ENCODE measurements at regions not wholly inside any gene's neighbourhood (a gene's known extent, or its start where the extent isn't known, plus 50 kb on each side); places are given as distances from the start of the nearest gene placed in this dataset.

GRCh38 chr13:103510007-103510535, 443.9 kb upstream of the SLC10A2 start:
- no peaks in the 10 kb centered on the region for H3K36me3 ChIP-seq
- H3K9me3 ChIP-seq = no peaks in the 10 kb centered on the region
- TF ChIP-seq, protein P1, sequence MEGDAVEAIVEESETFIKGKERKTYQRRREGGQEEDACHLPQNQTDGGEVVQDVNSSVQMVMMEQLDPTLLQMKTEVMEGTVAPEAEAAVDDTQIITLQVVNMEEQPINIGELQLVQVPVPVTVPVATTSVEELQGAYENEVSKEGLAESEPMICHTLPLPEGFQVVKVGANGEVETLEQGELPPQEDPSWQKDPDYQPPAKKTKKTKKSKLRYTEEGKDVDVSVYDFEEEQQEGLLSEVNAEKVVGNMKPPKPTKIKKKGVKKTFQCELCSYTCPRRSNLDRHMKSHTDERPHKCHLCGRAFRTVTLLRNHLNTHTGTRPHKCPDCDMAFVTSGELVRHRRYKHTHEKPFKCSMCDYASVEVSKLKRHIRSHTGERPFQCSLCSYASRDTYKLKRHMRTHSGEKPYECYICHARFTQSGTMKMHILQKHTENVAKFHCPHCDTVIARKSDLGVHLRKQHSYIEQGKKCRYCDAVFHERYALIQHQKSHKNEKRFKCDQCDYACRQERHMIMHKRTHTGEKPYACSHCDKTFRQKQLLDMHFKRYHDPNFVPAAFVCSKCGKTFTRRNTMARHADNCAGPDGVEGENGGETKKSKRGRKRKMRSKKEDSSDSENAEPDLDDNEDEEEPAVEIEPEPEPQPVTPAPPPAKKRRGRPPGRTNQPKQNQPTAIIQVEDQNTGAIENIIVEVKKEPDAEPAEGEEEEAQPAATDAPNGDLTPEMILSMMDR (IDR thresholded peaks at IDR 0.05) = no peak
- H3K4me3 ChIP-seq = no peak overlapping the region
- intact Hi-C loops (cut with DNase I) = no loop called here
- no peaks in the 10 kb centered on the region for H3K27me3 ChIP-seq (ENCODE audit: low read depth)
- DNase-seq = no peak
- no peak overlapping the region for H3K27ac ChIP-seq
- no peak for ATAC-seq
- no peaks in the 10 kb centered on the region for H3K4me1 ChIP-seq

DNA sequence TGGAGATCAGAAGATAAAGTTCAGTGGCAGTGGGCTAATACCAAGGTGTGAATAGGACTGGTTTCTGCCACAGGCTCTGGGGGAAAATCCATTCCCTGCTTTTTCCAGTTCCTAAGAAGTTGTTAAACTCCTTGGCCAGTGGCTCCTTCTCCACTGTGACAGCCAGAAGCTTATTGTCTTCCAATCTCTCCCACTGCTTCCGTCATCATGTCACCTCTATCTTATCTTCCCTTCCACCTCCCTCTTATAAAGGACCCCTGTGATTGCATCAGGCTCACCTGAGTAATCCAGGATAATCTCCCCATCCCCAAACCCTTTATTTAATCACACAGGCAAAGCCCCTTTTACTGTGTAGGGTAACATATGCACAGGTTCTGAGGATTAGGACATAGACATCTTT, 431.2 kb upstream of the SLC10A2 start:
- Histone ChIP-seq H3K9me3 (no peaks in the 10 kb centered on the region), H3K36me3 (no peaks in the 10 kb centered on the region), H3K27ac (no peak overlapping the region), H3K27me3 (ENCODE audit: low read depth) (no peaks in the 10 kb centered on the region), H3K4me3 (no peak overlapping the region), H3K4me1 (no peaks in the 10 kb centered on the region)
- no peak for ATAC-seq
- TF ChIP-seq, protein P1 (IDR thresholded peaks at IDR 0.05) = no peak
- intact Hi-C loops (cut with DNase I) = no loop called here
- DNase-seq = no peak

- TF ChIP-seq, protein P1 (IDR thresholded peaks at IDR 0.05) = no peak
- no peak overlapping the region for H3K4me3 ChIP-seq
- intact Hi-C loops (cut with DNase I) = no loop called here
- H3K27me3 ChIP-seq (ENCODE audit: low read depth) = no peaks in the 10 kb centered on the region
- no peak for ATAC-seq
- no peaks in the 10 kb centered on the region for H3K4me1 ChIP-seq
- no peak overlapping the region for H3K27ac ChIP-seq
- no peak for DNase-seq
- no peaks in the 10 kb centered on the region for H3K9me3 ChIP-seq
- no peaks in the 10 kb centered on the region for H3K36me3 ChIP-seq
Observed at GRCh38 chr13:103487841-103488240, 421.6 kb upstream of the SLC10A2 start.

GRCh38 chr13:103473081-103473480, 406.9 kb upstream of the SLC10A2 start:
- Histone ChIP-seq H3K9me3 (no peaks in the 10 kb centered on the region), H3K4me1 (no peaks in the 10 kb centered on the region), H3K4me3 (no peak overlapping the region), H3K36me3 (no peaks in the 10 kb centered on the region), H3K27ac (no peak overlapping the region), H3K27me3 (ENCODE audit: low read depth) (no peaks in the 10 kb centered on the region)
- no peak for DNase-seq
- TF ChIP-seq, protein P1 (IDR thresholded peaks at IDR 0.05) = no peak
- intact Hi-C loops (cut with DNase I) = no loop called here
- no peak for ATAC-seq

DNA sequence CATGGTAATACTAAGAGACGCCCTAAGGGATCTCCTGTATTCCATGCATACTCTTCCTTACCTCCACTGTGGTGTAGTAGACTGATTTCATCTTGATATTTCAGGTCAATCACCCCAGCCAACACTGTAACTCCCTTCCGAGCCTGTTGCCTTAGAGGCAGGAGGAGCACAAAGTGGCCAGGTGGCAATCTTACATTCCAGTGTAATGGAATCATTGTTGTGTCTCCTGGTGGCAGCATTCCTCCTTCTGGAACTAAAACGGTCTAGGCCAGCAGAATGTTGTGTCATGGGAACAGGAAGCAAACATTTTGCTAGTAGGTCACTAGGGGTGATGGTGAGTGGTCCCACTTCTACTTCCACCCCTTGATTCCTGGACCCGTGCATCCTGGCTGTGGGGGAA, 405.7 kb upstream of the SLC10A2 start:
- no peak for ATAC-seq
- H3K9me3 ChIP-seq = no peaks in the 10 kb centered on the region

More for the DNA sequence above, 405.7 kb upstream of the SLC10A2 start:
- H3K27me3 ChIP-seq (ENCODE audit: low read depth) = no peaks in the 10 kb centered on the region
- H3K27ac ChIP-seq = no peak overlapping the region
- no peaks in the 10 kb centered on the region for H3K36me3 ChIP-seq
- DNase-seq = no peak
- H3K4me3 ChIP-seq = no peak overlapping the region
- TF ChIP-seq, protein P1 (IDR thresholded peaks at IDR 0.05) = no peak
- intact Hi-C loops (cut with DNase I) = no loop called here
- no peaks in the 10 kb centered on the region for H3K4me1 ChIP-seq
